Peyer's patch (tissue), 4 donors: ENCODE measurements at regions not wholly inside any gene's neighbourhood (a gene's known extent, or its start where the extent isn't known, plus 50 kb on each side); places are given as distances from the start of the nearest gene placed in this dataset.
"Not testable (repeated sequence)": the region's sequence is repeated elsewhere in the genome, so short reads cannot be mapped to it uniquely, and the experiment has no call there.

Experiments used
- CTCF ChIP-seq, 6 experiments: fragments of 450-650 bp in 4 of 6; fragments of 200-600 bp in 2 of 6; sonication (generic) in 1 of 6; IDR thresholded peaks; one replicate each; pipeline ENCODE4 v1.5.1; 2017 to 2019; ENCODE audit warnings: antibody characterized with exemption in 6 of 6, mild to moderate bottlenecking in 3 of 6, moderate library complexity in 1 of 6
- POLR2A ChIP-seq, 2 donors: fragments of 450-650 bp; IDR thresholded peaks; one replicate each; pipeline ENCODE4 v1.5.1; 2017; ENCODE audit warnings: antibody characterized with exemption in 2 of 2, mild to moderate bottlenecking in 2 of 2, moderate library complexity in 2 of 2

- not testable (repeated sequence) for TF ChIP-seq CTCF, POLR2A (IDR thresholded peaks at IDR 0.05)
Measured at GRCh38 chr1:232717911-232718310, 87.3 kb upstream of the MAP10 start.
